ENCODE measurements at regions not wholly inside any gene's neighbourhood (a gene's known extent, or its start where the extent isn't known, plus 50 kb on each side); places are given as distances from the start of the nearest gene placed in this dataset.

DNA sequence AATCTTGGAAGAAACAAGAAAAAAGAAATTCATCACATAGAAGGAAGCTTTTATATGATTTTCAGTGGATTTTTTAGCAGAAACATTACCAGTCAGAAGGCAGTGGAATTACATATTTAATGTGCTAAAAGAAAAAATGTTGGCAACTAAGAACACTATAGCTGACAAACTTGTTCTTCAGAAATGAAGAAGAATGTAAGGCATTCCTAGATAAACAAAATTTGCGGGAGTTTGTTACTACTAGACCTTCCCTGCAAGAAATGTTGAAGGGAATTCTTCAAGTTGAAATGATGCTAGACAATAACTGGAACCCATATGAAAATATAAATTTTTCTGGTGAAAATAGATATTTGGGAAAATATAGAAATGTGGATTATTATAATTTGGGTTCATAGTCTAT, 718.3 kb upstream of the GRAMD2B start:
- TF ChIP-seq, protein P1, sequence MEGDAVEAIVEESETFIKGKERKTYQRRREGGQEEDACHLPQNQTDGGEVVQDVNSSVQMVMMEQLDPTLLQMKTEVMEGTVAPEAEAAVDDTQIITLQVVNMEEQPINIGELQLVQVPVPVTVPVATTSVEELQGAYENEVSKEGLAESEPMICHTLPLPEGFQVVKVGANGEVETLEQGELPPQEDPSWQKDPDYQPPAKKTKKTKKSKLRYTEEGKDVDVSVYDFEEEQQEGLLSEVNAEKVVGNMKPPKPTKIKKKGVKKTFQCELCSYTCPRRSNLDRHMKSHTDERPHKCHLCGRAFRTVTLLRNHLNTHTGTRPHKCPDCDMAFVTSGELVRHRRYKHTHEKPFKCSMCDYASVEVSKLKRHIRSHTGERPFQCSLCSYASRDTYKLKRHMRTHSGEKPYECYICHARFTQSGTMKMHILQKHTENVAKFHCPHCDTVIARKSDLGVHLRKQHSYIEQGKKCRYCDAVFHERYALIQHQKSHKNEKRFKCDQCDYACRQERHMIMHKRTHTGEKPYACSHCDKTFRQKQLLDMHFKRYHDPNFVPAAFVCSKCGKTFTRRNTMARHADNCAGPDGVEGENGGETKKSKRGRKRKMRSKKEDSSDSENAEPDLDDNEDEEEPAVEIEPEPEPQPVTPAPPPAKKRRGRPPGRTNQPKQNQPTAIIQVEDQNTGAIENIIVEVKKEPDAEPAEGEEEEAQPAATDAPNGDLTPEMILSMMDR (IDR thresholded peaks at IDR 0.05): no peak
- TF ChIP-seq POLR2A (IDR thresholded peaks at IDR 0.05): no peak
